A549 (cell line): ENCODE measurements at regions not wholly inside any gene's neighbourhood (a gene's known extent, or its start where the extent isn't known, plus 50 kb on each side); places are given as distances from the start of the nearest gene placed in this dataset.
A peak's percentile ranks its signal among the peaks of the same experiment; 100 is the strongest.

Source experiments
- ATAC-seq, 2 experiments: fragments of 200-7000 bp in 1 of 2; fragments of >200 bp in 1 of 2; cut with Nextera tagmentation in 1 of 2; cut with Tn5 transposase in 1 of 2; 3 replicates each; pipeline versions ENCODE4 v1.8.0 to v1.9.1; 2018 to 2020; ENCODE audit warnings: mild to moderate bottlenecking in 1 of 2, moderate library complexity in 1 of 2
- CTCF ChIA-PET: fragments of 300-600 bp; sonication (Branson Sonifier 250); formaldehyde crosslinking; extraction: SDS; loops from one replicate; lab custom pipeline; 2021; ENCODE audit warnings: antibody characterized with exemption, inconsistent platforms; lab: Yijun Ruan, JAX
- POLR2A ChIA-PET: fragments of 350-600 bp; formaldehyde crosslinking; extraction: SDS; loops from one replicate; lab custom pipeline; 2021; ENCODE audit warnings: antibody characterized with exemption, inconsistent platforms; lab: Yijun Ruan, JAX
- DNase-seq, 2 experiments: peaks; one replicate each; pipeline versions ENCODE4 v3.0.0 to v3.0.0-alpha.2; 2011 to 2016; ENCODE audit warnings: low read depth in 1 of 2, low spot score in 1 of 2
- FAIRE-seq: peaks from 2 replicates; lab custom pipeline; 2011; peaks lifted over from hg19 to GRCh38; lab: Jason Lieb, UNC
- H3K27ac ChIP-seq, 2 experiments: fragments of >200 bp; sonication (Bioruptor Twin); formaldehyde crosslinking; 3 replicates each; pipeline ENCODE4 v1.5.1; 2016 to 2017
- H3K4me1 ChIP-seq: fragments of >200 bp; sonication (Bioruptor Twin); formaldehyde crosslinking; 3 replicates; pipeline ENCODE4 v1.6.1; 2016
- H3K4me2 ChIP-seq: fragments of >200 bp; sonication (Bioruptor Twin); formaldehyde crosslinking; 3 replicates; pipeline ENCODE4 v1.6.1; 2016
- H3K4me3 ChIP-seq: fragments of >200 bp; sonication (Bioruptor Twin); formaldehyde crosslinking; 3 replicates; pipeline ENCODE4 v1.5.1; 2016
- H3K9me3 ChIP-seq: fragments of >200 bp; sonication (Bioruptor Twin); formaldehyde crosslinking; 3 replicates; pipeline ENCODE4 v1.6.1; 2016
- CHD2 ChIP-seq: fragments of 150-350 bp; IDR thresholded peaks from 2 replicates; pipeline ENCODE4 v1.6.1; 2014; ENCODE audit warnings: low read length; ENCODE audit not compliant: partially characterized antibody
- CHD4 ChIP-seq: fragments of 200-600 bp; sonication (generic); IDR thresholded peaks from 2 replicates; pipeline ENCODE4 v1.6.1; 2016; ENCODE audit warnings: antibody characterized with exemption, mild to moderate bottlenecking, borderline replicate concordance
- CTCF ChIP-seq: fragments of >200 bp; sonication (Bioruptor Twin); formaldehyde crosslinking; IDR thresholded peaks from 3 replicates; pipeline ENCODE4 v1.5.1; 2016
- ELK1 ChIP-seq: fragments of 150-350 bp; IDR thresholded peaks from 2 replicates; pipeline ENCODE4 v1.6.1; 2014; ENCODE audit warnings: low read depth, mild to moderate bottlenecking, low read length
- FOSB ChIP-seq: fragments of 250-450 bp; sonication (Bioruptor Pico); IDR thresholded peaks from 2 replicates; pipeline ENCODE4 v1.5.0; 2020; ENCODE audit warnings: mild to moderate bottlenecking, moderate library complexity
- FOXS1 ChIP-seq: fragments of 250-450 bp; sonication (Bioruptor Pico); IDR thresholded peaks from 2 replicates; pipeline ENCODE4 v1.5.0; 2020; ENCODE audit warnings: mild to moderate bottlenecking, moderate library complexity
- HES2 ChIP-seq: fragments of >200 bp; sonication (Bioruptor Twin); formaldehyde crosslinking; IDR thresholded peaks from 2 replicates; pipeline ENCODE4 v1.6.1; 2016
- JUN ChIP-seq, 2 experiments: fragments of >200 bp; sonication (Bioruptor Twin); formaldehyde crosslinking; IDR thresholded peaks; 2 replicates in 1 of 2; 3 replicates in 1 of 2; pipeline ENCODE4 v1.6.1; 2016 to 2017
- JUNB ChIP-seq: fragments of >200 bp; sonication (Bioruptor Twin); formaldehyde crosslinking; IDR thresholded peaks from 2 replicates; pipeline ENCODE4 v1.6.1; 2016
- KDM1A ChIP-seq: fragments of 200-600 bp; sonication (generic); IDR thresholded peaks from 2 replicates; pipeline ENCODE4 v1.6.1; 2016; ENCODE audit warnings: low read depth, mild to moderate bottlenecking
- KDM5A ChIP-seq: fragments of 200-600 bp; sonication (generic); IDR thresholded peaks from 2 replicates; pipeline ENCODE4 v1.6.1; 2016; ENCODE audit warnings: antibody characterized with exemption, mild to moderate bottlenecking
- MAFK ChIP-seq: fragments of 450-650 bp; IDR thresholded peaks from 2 replicates; pipeline ENCODE4 v1.6.1; 2014; ENCODE audit not compliant: partially characterized antibody
- MAX ChIP-seq: IDR thresholded peaks from 2 replicates; pipeline ENCODE4 v1.6.1; 2012
- NPAS2 ChIP-seq: fragments of 250-450 bp; sonication (Bioruptor Pico); IDR thresholded peaks from 2 replicates; pipeline ENCODE4 v1.8.0; 2022; ENCODE audit warnings: mild to moderate bottlenecking, moderate library complexity, borderline replicate concordance
- PBX3 ChIP-seq: IDR thresholded peaks from 2 replicates; pipeline ENCODE4 v1.6.1; 2012
- PHF8 ChIP-seq: fragments of 200-600 bp; sonication (generic); IDR thresholded peaks from 2 replicates; pipeline ENCODE4 v1.6.1; 2016; ENCODE audit warnings: low read depth, mild to moderate bottlenecking, antibody characterized with exemption, moderate library complexity, borderline replicate concordance
- POLR2AphosphoS2 ChIP-seq: conservative IDR thresholded peaks from 2 replicates; pipeline ENCODE4 v1.6.1; 2012; ENCODE audit warnings: low read length, improper control_type of control experiment, inconsistent platforms
- RAD21 ChIP-seq, 2 experiments: fragments of >200 bp in 1 of 2; sonication (Bioruptor Twin) in 1 of 2; formaldehyde crosslinking in 1 of 2; IDR thresholded peaks in 1 of 2; conservative IDR thresholded peaks in 1 of 2; 2 replicates in 1 of 2; 3 replicates in 1 of 2; pipeline ENCODE4 v1.6.1; 2012 to 2018; ENCODE audit warnings: inconsistent platforms in 1 of 2
- RFX5 ChIP-seq: fragments of 450-650 bp; IDR thresholded peaks from 2 replicates; pipeline ENCODE4 v1.7.1; 2014; ENCODE audit warnings: antibody characterized with exemption, mild to moderate bottlenecking, moderate library complexity
- RNF2 ChIP-seq: fragments of 200-600 bp; sonication (generic); IDR thresholded peaks from 2 replicates; pipeline ENCODE4 v1.6.1; 2016; ENCODE audit warnings: low read depth, mild to moderate bottlenecking, antibody characterized with exemption, moderate library complexity, borderline replicate concordance
- TFCP2L1 ChIP-seq: fragments of 250-450 bp; sonication (Bioruptor Pico); IDR thresholded peaks from 2 replicates; pipeline ENCODE4 v1.5.0; 2021; ENCODE audit warnings: mild to moderate bottlenecking
- ZFP36 ChIP-seq: fragments of 450-650 bp; IDR thresholded peaks from 2 replicates; pipeline ENCODE4 v1.6.1; 2014; ENCODE audit warnings: borderline replicate concordance; ENCODE audit not compliant: partially characterized antibody
- ZSCAN20 ChIP-seq: fragments of 250-450 bp; sonication (Bioruptor Pico); IDR thresholded peaks from 2 replicates; pipeline ENCODE4 v1.8.0; 2022; ENCODE audit warnings: mild to moderate bottlenecking, moderate library complexity
- WGBS: methylation state at CpG from one replicate; pipeline ENCODE4 v1.1.6; 2017; ENCODE audit errors: missing lambda C conversion rate; 5-methylcytosine and 5-hydroxymethylcytosine counted together

GRCh38 chr18:5603153-5603552 is 59.4 kb upstream of the EPB41L3 start:
- Histone ChIP-seq H3K4me1 (no peaks in the 10 kb centered on the region), H3K4me2 (no peak overlapping the region), H3K27ac (no peak overlapping the region), H3K4me3 (no peak overlapping the region), H3K9me3 (no peaks in the 10 kb centered on the region)
- TF ChIP-seq TFCP2L1 (CRISPR knock-in tag), result no peak
- no peak for TF ChIP-seq KDM1A
- TF ChIP-seq MAX, result no peak
- TF ChIP-seq PBX3, result no peak
- WGBS, result 45% methylated on average over 6 of the region's 6 CpGs
- POLR2A ChIA-PET, result no interaction called here
- DNase-seq (no peak), ATAC-seq (no peak), FAIRE-seq (no peak)
- CTCF ChIA-PET, result interaction anchor here (1.5 kb wide), 1 partner anchor 288 kb away, joined by 4 read pairs; no protein-coding TSS in a partner anchor

GRCh38 chr18:5601188-5601624 is 57.4 kb upstream of the EPB41L3 start:
- no peak overlapping the region for H3K27ac ChIP-seq
- TF ChIP-seq FOSB (CRISPR knock-in tag) (no peak), CHD4 (no peak), NPAS2 (no peak), PHF8 (no peak), ZFP36 (no peak)
- TF ChIP-seq, all 56 proteins: peak for 0
- CTCF ChIA-PET, result interaction anchor here (0.5 kb wide), 1 partner anchor 316 kb away, joined by 3 read pairs; no protein-coding TSS in a partner anchor
- no peak overlapping the region for H3K4me2 ChIP-seq
- no peak overlapping the region for H3K4me3 ChIP-seq
- DNase-seq, result no peak
- WGBS, result 3% methylated on average over 2 of the region's 2 CpGs
- POLR2A ChIA-PET, result no interaction called here
- H3K9me3 ChIP-seq, result no peaks in the 10 kb centered on the region
- no peak for ATAC-seq
- no peaks in the 10 kb centered on the region for H3K4me1 ChIP-seq
- no peak for FAIRE-seq

- ATAC-seq (no peak), DNase-seq (no peak), FAIRE-seq (no peak)
- no peaks in the 10 kb centered on the region for H3K4me1 ChIP-seq
- H3K4me3 ChIP-seq, result no peak overlapping the region
- no peak overlapping the region for H3K4me2 ChIP-seq
- ChIA-PET CTCF (interaction anchor here (0.5 kb wide), 1 partner anchor 316 kb away, joined by 3 read pairs; no protein-coding TSS in a partner anchor), POLR2A (no interaction called here)
- H3K27ac ChIP-seq, result no peak overlapping the region
- 23% methylated on average over 4 of the region's 4 CpGs for WGBS
- H3K9me3 ChIP-seq, result no peaks in the 10 kb centered on the region
- no peak for TF ChIP-seq HES2
- TF ChIP-seq CTCF, result peak; percentile 40; the same call in 2 of the 3 replicates
- no peak for TF ChIP-seq ZSCAN20 (CRISPR knock-in tag)
- no peak for TF ChIP-seq TFCP2L1 (CRISPR knock-in tag)
- peak; percentile 49 to 58; a peak in 4 of 5 replicates for TF ChIP-seq RAD21 (conservative IDR thresholded peaks at IDR 0.05 in 1 of 2, IDR thresholded peaks at IDR 0.05 in 1 of 2)
- no peak for TF ChIP-seq RFX5
- no peak for TF ChIP-seq FOXS1 (CRISPR knock-in tag)
- TF ChIP-seq KDM1A, result no peak
- TF ChIP-seq KDM5A, result no peak
- TF ChIP-seq RNF2, result no peak
- TF ChIP-seq MAFK, result no peak
- no peak for TF ChIP-seq CHD2
- TF ChIP-seq ELK1, result no peak
- TF ChIP-seq JUNB, result no peak
- TF ChIP-seq POLR2AphosphoS2, result no peak
- TF ChIP-seq JUN (IDR thresholded peaks at IDR 0.05), result no peak
Measured at GRCh38 chr18:5600378-5601071, 56.7 kb upstream of the EPB41L3 start.
